Skeletal muscle satellite cell (primary cell): ENCODE measurements at regions not wholly inside any gene's neighbourhood (a gene's known extent, or its start where the extent isn't known, plus 50 kb on each side); places are given as distances from the start of the nearest gene placed in this dataset.
A peak's percentile ranks its signal among the peaks of the same experiment; 100 is the strongest.

Experiments
- H3K27me3 ChIP-seq: 2 replicates; pipeline ENCODE4 v1.7.0; 2013; ENCODE audit warnings: low read length; ENCODE audit not compliant: control insufficient read depth, insufficient read depth
- H3K36me3 ChIP-seq: 2 replicates; pipeline ENCODE4 v1.7.0; 2013; ENCODE audit warnings: mild to moderate bottlenecking, control low read depth, low read length; ENCODE audit not compliant: insufficient read depth
- H3K4me1 ChIP-seq: 2 replicates; pipeline ENCODE4 v1.7.0; 2013; ENCODE audit warnings: low read length; ENCODE audit not compliant: control insufficient read depth, insufficient read depth
- H3K4me2 ChIP-seq: 2 replicates; pipeline ENCODE4 v1.7.0; 2013; ENCODE audit warnings: mild to moderate bottlenecking, low read length
- H3K4me3 ChIP-seq: 2 replicates; pipeline ENCODE4 v1.7.0; 2013; ENCODE audit warnings: low read length
- H3K9ac ChIP-seq: 2 replicates; pipeline ENCODE4 v1.7.0; 2013; ENCODE audit warnings: mild to moderate bottlenecking, low read depth, low read length, moderate library complexity
- H3K9me3 ChIP-seq: replicated peaks from 2 replicates; pipeline ENCODE4 v1.7.0; 2013; ENCODE audit warnings: mild to moderate bottlenecking, control low read depth, low read length

- H3K4me3 ChIP-seq = no peak overlapping the region
- no peaks in the 10 kb centered on the region for H3K27me3 ChIP-seq
- no peaks in the 10 kb centered on the region for H3K4me1 ChIP-seq
- no peaks in the 10 kb centered on the region for H3K36me3 ChIP-seq
- H3K4me2 ChIP-seq = no peak overlapping the region
- no peak overlapping the region for H3K9ac ChIP-seq
- H3K9me3 ChIP-seq = no peaks in the 10 kb centered on the region
Measured at GRCh38 chr2:13005761-13006335, 289.1 kb downstream of the TRIB2 start.

GRCh38 chr2:13006426-13006825, 289.7 kb downstream of the TRIB2 start:
- no peaks in the 10 kb centered on the region for H3K9me3 ChIP-seq
- no peak overlapping the region for H3K4me3 ChIP-seq
- H3K9ac ChIP-seq = no peak overlapping the region
- no peaks in the 10 kb centered on the region for H3K4me1 ChIP-seq
- no peaks in the 10 kb centered on the region for H3K36me3 ChIP-seq
- no peaks in the 10 kb centered on the region for H3K27me3 ChIP-seq
- H3K4me2 ChIP-seq = peak overlapping the region; percentile 52

- Histone ChIP-seq H3K9ac (no peak overlapping the region), H3K4me2 (peak overlapping the region; percentile 52), H3K36me3 (no peaks in the 10 kb centered on the region), H3K4me1 (no peaks in the 10 kb centered on the region), H3K27me3 (no peaks in the 10 kb centered on the region), H3K9me3 (no peaks in the 10 kb centered on the region), H3K4me3 (no peak overlapping the region)
Measured at GRCh38 chr2:13006829-13007717, 290.3 kb downstream of the TRIB2 start.

GRCh38 chr2:13009027-13009642, 292.4 kb downstream of the TRIB2 start:
- no peaks in the 10 kb centered on the region for H3K9me3 ChIP-seq
- H3K36me3 ChIP-seq = no peaks in the 10 kb centered on the region
- H3K9ac ChIP-seq = no peak overlapping the region
- H3K27me3 ChIP-seq = no peaks in the 10 kb centered on the region
- H3K4me2 ChIP-seq = no peak overlapping the region
- no peaks in the 10 kb centered on the region for H3K4me1 ChIP-seq
- no peak overlapping the region for H3K4me3 ChIP-seq

- Histone ChIP-seq H3K36me3 (no peaks in the 10 kb centered on the region), H3K4me3 (no peak overlapping the region), H3K9ac (no peak overlapping the region), H3K4me2 (no peak overlapping the region), H3K27me3 (no peaks in the 10 kb centered on the region), H3K9me3 (no peaks in the 10 kb centered on the region), H3K4me1 (no peaks in the 10 kb centered on the region)
Measured at GRCh38 chr2:13010283-13010682, 293.5 kb downstream of the TRIB2 start.

- no peak overlapping the region for H3K9ac ChIP-seq
- no peaks in the 10 kb centered on the region for H3K4me1 ChIP-seq
- H3K27me3 ChIP-seq = no peaks in the 10 kb centered on the region
- no peaks in the 10 kb centered on the region for H3K9me3 ChIP-seq
- H3K4me3 ChIP-seq = no peak overlapping the region
- H3K36me3 ChIP-seq = no peaks in the 10 kb centered on the region
- no peak overlapping the region for H3K4me2 ChIP-seq
Measured at GRCh38 chr2:13014783-13015182, 298.0 kb downstream of the TRIB2 start.

GRCh38 chr2:13015532-13016320, 299.0 kb downstream of the TRIB2 start:
- Histone ChIP-seq H3K4me2 (no peak overlapping the region), H3K9me3 (no peaks in the 10 kb centered on the region), H3K9ac (no peak overlapping the region), H3K4me3 (no peak overlapping the region), H3K4me1 (no peaks in the 10 kb centered on the region), H3K27me3 (no peaks in the 10 kb centered on the region), H3K36me3 (no peaks in the 10 kb centered on the region)

GRCh38 chr2:13018490-13018889, 301.8 kb downstream of the TRIB2 start:
- H3K4me2 ChIP-seq = no peak overlapping the region
- no peak overlapping the region for H3K4me3 ChIP-seq
- no peaks in the 10 kb centered on the region for H3K4me1 ChIP-seq
- H3K9me3 ChIP-seq = no peaks in the 10 kb centered on the region
- no peak overlapping the region for H3K9ac ChIP-seq
- H3K36me3 ChIP-seq = no peaks in the 10 kb centered on the region
- H3K27me3 ChIP-seq = peaks cover 4% of the 10 kb centered on the region

- Histone ChIP-seq H3K27me3 (peaks cover 4% of the 10 kb centered on the region), H3K9me3 (no peaks in the 10 kb centered on the region), H3K4me2 (no peak overlapping the region), H3K9ac (no peak overlapping the region), H3K36me3 (no peaks in the 10 kb centered on the region), H3K4me3 (no peak overlapping the region), H3K4me1 (no peaks in the 10 kb centered on the region)
Measured at GRCh38 chr2:13019781-13020180, 303.0 kb downstream of the TRIB2 start.

GRCh38 chr2:13020469-13020868, 303.7 kb downstream of the TRIB2 start:
- Histone ChIP-seq H3K9me3 (no peaks in the 10 kb centered on the region), H3K4me2 (no peak overlapping the region), H3K36me3 (no peaks in the 10 kb centered on the region), H3K4me3 (no peak overlapping the region), H3K27me3 (peaks cover 4% of the 10 kb centered on the region), H3K4me1 (no peaks in the 10 kb centered on the region), H3K9ac (no peak overlapping the region)

- Histone ChIP-seq H3K4me1 (no peaks in the 10 kb centered on the region), H3K9ac (no peak overlapping the region), H3K9me3 (no peaks in the 10 kb centered on the region), H3K4me2 (no peak overlapping the region), H3K36me3 (no peaks in the 10 kb centered on the region), H3K4me3 (no peak overlapping the region), H3K27me3 (peaks cover 4% of the 10 kb centered on the region)
Measured at GRCh38 chr2:13021470-13021957, 304.8 kb downstream of the TRIB2 start.
